Suprapubic skin (tissue), 4 donors: ENCODE measurements at regions not wholly inside any gene's neighbourhood (a gene's known extent, or its start where the extent isn't known, plus 50 kb on each side); places are given as distances from the start of the nearest gene placed in this dataset.

ENCODE experiments used
- CTCF ChIP-seq, 2 donors: fragments of 200-600 bp in 1 of 2; fragments of 450-650 bp in 1 of 2; sonication (generic) in 1 of 2; IDR thresholded peaks; one replicate each; pipeline ENCODE4 v1.5.1; 2016 to 2019; ENCODE audit warnings: antibody characterized with exemption in 2 of 2, mild to moderate bottlenecking in 1 of 2, moderate library complexity in 1 of 2
- POLR2A ChIP-seq, 2 donors: fragments of 450-650 bp; IDR thresholded peaks; one replicate each; pipeline ENCODE4 v1.6.1; 2017; ENCODE audit warnings: antibody characterized with exemption in 2 of 2, mild to moderate bottlenecking in 2 of 2, moderate library complexity in 2 of 2
- POLR2AphosphoS5 ChIP-seq, 3 donors: sonication (generic); formaldehyde crosslinking; IDR thresholded peaks; one replicate each; pipeline ENCODE4 v1.6.1; 2017; ENCODE audit warnings: antibody characterized with exemption in 3 of 3

DNA sequence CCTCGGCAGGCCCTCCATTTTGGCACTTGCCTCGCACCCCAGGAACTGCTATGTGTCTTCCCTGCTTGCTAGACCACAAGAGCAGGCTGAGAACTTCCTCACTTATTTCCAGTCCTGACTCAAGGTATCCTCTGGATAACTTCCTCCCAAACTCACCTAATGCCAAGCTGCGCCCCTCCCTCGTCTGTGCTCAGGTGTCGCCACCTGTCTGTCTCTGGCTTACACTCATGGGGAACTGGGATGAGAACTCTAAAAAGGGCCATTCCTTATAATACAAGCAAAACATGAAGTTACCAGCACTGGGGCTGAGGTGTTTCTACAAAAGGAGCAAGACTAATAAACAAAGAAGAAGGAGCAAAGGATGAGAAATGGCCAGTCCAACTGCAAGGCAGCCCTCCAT is 191.5 kb upstream of the RMP24 start:
- TF ChIP-seq CTCF (IDR thresholded peaks at IDR 0.05), result no peak
- no peak for TF ChIP-seq POLR2AphosphoS5 (IDR thresholded peaks at IDR 0.05)
- TF ChIP-seq POLR2A (IDR thresholded peaks at IDR 0.05), result no peak
